ENCODE measurements at regions not wholly inside any gene's neighbourhood (a gene's known extent, or its start where the extent isn't known, plus 50 kb on each side); places are given as distances from the start of the nearest gene placed in this dataset.
"Not testable (repeated sequence)": the region's sequence is repeated elsewhere in the genome, so short reads cannot be mapped to it uniquely, and the experiment has no call there.

DNA sequence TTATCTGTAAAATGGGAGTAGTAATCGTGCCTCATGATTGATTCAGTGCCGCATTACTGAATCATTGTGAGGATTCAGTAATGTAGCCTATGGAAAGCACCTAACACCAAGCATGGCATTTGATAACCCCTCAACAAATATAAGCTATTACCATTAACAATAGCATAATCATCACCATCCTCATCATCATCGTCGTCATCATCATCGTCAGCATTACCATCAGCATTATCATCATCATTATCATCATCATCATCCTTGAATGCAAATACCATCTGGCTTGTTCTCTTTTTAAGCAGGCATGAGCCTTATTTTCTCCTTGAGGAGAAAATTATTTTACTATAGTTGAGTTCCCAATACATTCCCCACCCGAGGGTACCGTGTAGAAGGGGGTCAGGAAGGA is 115.4 kb upstream of the PTPRG start:
- DNase-seq: no peak

DNA sequence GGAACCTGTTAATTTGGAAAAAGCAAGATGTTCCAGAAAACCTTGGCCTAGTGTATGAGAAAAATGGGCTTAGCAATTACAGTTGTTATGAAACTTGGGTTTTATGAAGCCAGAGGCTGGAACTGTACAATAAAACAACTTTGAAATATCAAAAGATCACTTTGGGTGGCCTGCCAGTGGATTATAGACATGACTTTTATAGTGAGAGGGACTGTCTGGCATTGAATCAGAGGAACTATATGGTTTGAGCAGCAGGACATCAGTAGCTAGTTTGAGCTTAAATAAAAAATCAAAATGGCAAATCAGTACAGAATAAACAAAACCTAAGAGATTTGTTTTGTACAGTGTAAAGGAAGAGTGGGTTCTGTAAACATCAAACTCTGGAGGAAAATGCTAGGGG is 115.0 kb upstream of the PTPRG start:
- DNase-seq: no peak

DNA sequence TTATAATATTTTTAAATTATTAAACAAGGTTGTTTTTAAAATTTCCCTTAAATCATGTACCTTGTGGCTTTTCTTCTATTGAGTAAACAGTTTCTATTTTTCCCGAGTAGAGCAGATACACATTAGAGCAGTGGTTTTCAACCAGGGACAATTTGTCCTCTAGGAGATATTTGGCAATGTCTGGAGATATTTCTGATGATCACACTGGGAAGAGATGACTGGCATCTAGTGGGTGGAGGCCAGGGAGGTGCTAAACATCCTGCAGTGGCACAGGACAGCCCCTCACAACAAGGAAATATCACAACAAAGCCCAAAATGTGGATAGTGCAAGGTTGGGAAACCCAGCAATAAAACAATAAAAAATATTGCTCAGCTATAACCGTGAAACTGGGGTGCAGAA is 113.0 kb upstream of the PTPRG start:
- no peak for DNase-seq

DNA sequence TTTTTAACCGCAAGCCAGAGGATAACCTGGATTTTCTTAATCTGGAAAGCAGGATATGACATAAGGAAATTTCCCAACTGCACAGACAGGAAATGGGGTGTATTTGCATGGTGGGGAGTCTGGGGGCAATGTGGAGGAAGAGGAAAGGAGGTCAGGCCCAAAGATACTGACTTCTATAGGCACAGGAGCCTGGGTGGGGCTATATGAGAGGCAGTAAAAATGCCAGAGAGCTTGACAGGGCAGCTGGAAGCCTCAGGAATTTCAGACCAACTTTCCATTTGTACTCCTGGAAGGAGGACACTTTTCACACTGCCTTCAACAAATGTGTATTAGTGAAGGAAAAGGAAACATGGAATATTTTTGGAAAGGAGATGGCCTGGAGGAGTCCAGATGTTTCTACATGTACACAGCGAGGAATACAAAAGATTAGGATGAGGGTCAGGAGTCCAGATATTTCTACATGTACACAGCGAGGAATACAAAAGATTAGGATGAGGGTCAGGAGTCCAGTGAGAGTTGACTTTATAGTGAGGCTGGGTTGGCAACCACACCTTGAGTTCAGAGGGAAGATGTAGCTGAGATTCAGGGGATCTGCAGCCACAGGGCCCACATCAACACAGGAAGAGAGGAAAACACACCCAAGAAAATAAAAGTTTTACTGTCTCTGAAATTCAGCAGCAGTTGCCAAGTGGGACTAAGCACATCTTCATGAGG is 111.9 kb upstream of the PTPRG start:
- DNase-seq: no peak

DNA sequence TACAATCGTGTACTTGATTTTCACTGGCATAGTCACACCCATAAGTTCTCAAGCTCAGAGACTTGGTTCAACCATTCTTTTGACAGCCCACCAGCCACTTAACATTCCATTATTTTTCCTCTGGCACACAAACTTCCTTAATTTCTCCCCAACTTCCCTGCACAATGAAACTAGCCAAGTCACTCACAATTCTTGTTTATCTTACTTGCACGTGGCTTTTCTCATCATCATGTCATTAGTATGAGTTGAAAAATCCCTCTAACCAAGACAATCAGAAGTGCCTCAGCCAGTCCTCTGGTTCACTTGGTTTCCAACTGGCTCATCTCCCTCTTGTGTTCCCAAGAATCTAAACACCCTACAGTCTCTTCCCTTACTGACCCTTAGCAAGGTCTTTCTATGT is 110.5 kb upstream of the PTPRG start:
- no peak for DNase-seq

DNA sequence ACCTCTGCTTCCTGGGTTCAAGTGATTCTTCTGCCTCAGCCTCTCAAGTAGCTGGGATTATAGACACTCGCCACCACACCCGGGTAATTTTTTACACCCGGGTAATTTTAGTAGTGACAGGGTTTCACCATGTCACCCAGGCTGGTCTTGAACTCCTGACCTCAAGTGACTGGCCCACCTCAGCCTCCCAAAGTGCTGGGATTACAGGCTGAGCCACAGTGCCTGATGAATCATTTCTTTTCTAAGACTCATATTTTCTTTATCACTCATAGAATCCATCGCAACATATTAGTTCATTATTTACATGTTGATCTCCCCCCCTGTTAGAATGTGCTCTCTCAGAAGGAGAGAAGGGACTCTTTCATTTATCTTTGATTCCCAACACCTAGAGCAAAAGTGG is 109.5 kb upstream of the PTPRG start:
- DNase-seq: no peak

DNA sequence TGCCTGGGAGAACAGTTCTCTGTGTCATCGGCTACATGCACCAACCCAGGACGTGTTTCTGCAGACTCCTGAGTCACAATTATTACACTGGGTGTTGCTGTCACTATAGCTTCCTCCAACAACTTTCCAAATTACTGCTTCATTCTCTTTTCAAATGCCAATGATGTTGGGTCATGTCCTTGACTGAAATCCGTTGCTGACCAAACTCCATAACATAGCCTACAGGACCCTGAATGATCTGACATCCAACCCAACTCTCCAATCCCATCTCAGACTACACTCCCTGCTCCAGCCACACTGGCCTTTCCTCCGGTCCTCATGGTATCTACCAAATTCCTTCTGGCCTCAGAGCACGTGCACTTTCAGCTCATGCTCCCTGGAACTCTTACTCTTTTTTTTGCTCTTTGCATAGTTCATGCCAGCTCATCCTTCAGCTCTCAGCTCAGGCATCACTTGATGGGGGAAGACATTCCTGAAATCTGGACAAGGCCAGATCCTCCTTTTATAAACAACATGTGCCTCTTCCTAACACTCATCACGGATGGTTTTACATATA is 108.8 kb upstream of the PTPRG start:
- DNase-seq: no peak

DNA sequence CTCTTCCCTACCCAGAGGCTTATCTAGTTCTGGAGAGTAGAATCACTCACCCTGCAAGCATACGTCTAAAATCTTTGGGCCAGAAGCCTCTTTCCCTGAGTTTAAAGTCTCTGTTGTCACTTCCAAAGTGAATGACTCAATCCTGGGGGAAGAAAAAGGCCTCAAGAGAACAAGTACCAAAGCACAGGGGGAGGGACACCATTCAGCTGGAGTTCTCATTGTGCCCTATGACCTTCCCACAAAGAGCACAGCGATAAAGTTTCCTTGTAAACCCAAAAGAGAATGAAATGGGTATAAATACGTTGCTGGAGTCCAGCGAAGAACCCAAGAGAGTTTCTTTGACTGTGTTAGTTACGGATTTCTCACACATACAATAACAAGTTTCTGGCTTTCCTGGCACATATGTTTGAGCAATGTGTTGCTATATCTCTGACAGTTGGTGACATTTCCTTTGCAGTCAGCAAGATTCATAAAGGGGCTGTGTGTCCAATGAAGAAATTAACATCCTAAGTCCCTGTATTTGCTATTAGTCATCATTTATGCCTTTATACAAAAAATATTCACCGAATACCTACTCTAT is 107.3 kb upstream of the PTPRG start:
- no peak for DNase-seq

DNA sequence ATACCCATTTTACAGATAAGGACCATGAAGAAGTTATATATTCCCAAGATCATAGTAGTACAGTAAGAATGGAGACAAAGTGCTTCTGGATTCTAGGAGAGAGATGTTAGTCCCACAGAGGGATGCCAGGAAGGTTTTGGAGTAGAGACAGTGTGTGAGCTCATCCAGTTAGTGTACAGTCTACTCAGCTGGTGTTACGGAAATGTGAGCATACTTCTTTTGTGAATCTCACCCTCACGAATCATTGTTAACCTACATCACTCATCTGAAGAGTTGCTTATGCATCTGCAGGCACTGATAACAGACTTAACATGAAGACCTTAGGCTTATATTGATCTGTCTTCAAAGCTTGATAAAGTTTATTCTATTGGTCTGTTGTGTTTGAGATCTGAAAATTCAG is 106.6 kb upstream of the PTPRG start:
- no peak for DNase-seq

DNA sequence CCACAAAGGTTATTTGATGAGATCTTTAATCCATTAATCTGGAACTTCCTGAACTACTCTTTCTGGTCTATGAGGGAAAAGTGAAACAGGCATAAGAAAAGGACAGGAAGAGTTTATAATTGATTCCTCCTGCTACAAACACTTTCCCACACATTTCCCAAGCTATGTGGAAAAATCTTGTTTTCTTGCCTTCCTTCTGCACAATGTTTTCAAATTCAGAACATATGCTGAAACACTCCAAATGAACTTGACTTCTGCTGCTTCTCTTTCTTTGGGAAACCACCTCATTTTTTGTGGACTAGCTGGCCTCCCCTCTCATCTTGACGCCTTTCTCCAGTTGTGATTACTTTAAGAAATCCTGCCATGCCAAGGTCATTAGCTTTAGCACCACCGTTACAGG is 100.7 kb upstream of the PTPRG start:
- no peak for DNase-seq

DNA sequence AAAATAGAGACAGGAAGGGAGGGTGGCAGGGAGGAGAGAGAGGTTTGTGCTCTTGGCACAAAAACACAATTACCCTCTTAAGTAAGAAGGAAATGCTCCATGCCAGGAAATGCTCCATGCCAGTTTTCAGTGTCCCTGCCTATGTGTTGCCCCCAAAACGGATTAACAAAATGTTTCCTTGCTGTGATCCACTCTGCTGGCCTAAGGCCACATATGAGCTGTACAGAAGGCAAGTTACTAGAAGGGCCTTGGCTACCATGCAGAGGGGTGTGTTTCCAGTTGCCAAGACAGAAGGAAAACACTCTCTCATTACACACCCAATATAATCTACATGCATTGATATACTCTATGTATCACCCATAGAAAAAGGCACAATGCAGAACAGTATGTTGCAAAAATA is 98.2 kb upstream of the PTPRG start:
- DNase-seq: no peak

DNA sequence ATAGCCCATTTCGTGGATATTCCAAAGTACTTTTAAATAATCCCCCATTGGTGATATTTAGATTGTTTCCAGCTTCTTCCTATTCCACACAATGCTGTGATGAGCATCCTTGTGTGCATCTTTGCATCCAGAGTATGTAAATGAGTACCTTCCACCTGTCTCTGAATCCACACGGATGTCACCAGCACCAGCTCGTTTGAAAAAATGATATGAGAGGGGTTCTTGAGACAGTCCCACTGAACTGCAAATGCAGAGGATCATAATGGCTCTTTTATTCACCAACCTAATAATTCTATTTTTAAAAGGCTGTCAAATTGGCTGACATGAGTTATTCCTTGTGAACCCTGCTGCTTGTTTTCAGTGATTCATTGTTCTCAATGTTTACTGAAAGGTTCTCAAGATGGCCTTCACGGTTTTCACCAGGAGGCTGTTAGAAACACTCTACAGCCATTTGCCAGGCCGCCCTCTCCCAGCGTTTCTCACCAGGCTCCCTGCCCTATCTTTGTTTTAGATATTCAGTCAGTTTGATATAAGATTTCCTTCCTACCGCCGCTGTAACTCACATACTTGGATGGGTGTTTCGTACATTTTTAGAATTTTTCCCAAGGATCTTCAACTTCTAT is 96.7 kb upstream of the PTPRG start:
- DNase-seq: no peak

DNA sequence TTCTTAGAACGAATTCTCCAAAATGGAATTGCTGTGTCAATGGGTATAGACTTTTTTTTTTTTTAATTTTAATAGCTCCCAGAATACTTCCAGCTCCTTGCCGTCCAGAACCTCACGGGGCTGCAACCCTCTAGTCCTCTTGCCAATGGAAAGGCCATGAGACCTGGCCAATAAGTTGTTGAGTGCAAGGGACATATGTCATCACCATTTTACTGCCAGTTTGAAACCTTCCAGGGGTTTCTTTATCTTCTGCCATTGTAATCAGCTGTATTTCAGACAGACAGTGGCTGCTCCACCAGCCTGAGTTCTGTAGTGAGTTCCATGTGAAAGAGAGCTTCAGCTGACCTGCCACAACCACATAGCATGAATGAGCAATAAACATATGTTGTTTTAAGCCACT is 95.0 kb upstream of the PTPRG start:
- DNase-seq: no peak

DNA sequence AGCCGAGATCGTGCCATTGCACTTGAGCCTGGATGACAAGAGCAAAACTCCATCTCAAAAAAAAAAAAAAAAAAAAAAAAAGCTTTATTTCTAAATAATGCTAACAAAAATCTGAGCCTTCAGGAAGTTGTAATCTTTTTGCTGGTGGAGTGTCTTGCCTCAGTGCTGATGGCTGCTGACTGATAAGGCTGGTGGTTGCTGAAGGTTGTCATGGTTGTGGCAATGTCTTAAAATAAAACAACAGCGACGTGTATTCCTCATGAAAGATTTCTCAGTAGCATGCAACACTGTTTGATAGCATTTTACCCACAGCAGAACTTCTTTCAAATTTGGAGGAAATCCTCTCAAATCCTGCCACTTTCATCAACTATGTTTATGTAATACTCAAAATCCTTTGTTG is 77.4 kb upstream of the PTPRG start:
- no peak for DNase-seq

DNA sequence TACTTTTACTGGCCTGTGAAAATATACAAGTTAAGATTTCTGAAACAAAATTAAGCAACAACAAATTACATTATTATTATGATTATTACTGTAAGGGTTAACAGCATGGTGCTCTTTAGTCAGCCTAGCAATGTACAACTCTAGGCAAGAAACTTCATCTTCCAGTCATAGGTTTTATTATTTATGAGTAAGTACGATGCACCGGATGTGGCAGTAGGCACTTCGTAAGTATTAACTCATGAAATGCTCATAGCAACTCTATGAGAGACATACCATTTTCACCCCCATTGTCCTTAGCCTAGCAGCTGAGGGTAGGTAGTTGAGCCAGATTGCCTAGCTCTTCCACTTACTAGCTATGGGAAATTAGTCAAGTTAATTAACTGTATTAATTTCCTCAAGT is 68.0 kb upstream of the PTPRG start:
- DNase-seq: no peak

DNA sequence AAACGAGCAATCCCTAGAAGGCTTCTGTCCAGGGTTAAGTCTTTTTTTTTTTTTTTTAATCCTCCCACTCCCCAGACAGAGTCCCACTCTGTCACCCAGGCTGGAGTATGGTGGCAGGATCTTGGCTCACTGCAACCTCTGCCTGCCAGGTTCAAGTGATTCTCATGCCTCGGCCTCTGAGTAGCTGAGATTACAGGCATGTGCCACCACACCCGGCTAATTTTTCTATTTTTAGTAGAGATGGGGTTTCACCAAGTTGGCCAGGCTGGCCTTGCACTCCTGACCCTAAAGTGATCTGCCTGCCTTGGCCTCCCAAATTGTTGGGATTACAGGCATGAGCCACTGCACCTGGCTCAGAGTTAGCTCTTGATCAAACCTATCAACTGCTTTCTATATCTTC is 67.1 kb upstream of the PTPRG start:
- DNase-seq: not testable (repeated sequence)

DNA sequence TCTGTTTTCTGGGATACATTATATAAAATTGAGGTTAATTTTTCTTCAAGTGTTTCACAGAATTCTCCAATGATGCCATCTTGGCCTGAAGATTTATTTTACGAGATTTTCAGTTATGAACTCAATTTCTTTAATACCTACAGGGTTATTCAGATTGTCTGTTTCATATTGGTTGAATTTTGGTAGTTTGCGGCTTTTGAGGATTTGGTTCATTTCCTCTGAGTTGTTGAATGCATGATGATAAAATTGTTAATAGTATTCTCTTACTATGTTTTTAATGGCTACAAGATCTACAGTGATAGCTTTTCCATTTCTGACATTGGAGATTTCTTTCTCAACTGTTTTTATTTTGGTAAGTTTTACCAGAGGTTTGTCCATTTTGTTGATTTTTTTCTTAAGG is 63.9 kb upstream of the PTPRG start:
- DNase-seq: no peak

DNA sequence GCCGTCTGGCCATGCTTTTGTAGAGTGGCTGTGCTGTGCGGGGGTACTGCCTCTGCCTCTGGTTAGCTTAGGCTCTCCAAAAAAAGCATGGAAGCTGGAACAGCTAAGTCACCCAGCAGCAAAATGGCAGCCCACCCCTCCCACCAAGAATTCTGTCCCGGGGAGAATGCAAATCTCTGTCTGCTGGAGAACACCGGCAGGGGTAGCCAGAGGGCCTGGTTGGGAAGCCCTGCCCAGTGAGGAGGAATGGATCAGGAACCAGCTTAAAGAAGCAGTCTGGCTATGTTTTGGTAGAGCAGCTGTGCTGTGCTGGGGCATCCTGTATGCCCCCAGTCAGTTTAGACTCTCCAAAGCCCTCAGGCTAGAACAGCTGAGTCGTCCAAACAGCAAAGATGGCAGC is 56.2 kb upstream of the PTPRG start:
- no peak for DNase-seq

DNA sequence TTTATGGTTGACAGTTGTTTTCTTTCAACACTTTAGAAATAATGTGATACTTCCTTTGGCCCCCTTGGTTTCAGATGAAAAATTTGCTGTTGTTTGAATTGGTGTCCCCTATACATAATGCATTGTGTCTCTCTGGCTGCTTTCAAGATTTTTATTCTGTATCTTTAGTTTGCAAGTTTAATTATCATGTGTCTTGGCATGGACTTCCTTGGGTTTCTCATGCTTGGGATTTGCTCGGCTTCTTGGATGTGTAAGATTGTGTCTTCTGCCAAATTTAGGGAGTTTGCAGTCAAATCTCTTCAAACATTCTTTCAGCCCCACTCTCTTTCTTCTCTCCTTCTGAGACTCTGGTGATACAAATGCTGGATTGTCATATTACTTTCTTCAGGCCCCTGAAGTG is 53.4 kb upstream of the PTPRG start:
- no peak for DNase-seq
